HepG2 (cell line): ENCODE measurements at regions not wholly inside any gene's neighbourhood (a gene's known extent, or its start where the extent isn't known, plus 50 kb on each side); places are given as distances from the start of the nearest gene placed in this dataset.

Experiments used
- ATAC-seq: fragments of 200-7000 bp; cut with Tn5 transposase; 3 replicates; pipeline ENCODE4 v1.9.1; 2020; ENCODE audit warnings: mild to moderate bottlenecking, moderate library complexity
- BruUV-seq: library from RNA; stranded (reverse); fragments of 400-500 nt; replicated peaks from 2 replicates; lab custom pipeline; 2021; lab: Mats Ljungman, UMichigan
- CTCF ChIA-PET: fragments of 300-600 bp; formaldehyde crosslinking; extraction: SDS; loops from one replicate; lab custom pipeline; 2021; ENCODE audit warnings: low total read pairs, inconsistent platforms, low intra/inter-chr PET ratio; lab: Yijun Ruan, JAX
- POLR2A ChIA-PET: fragments of 350-600 bp; sonication (Branson Sonifier 250); formaldehyde crosslinking; loops from one replicate; lab custom pipeline; 2020; ENCODE audit warnings: antibody characterized with exemption, inconsistent platforms; lab: Yijun Ruan, JAX
- DNase-seq: peaks from one replicate; pipeline ENCODE4 v3.0.0-alpha.2; 2015; ENCODE audit warnings: low spot score
- FAIRE-seq: peaks from 3 replicates; lab custom pipeline; 2011; peaks lifted over from hg19 to GRCh38; lab: Jason Lieb, UNC
- H2AFZ ChIP-seq: one replicate; pipeline ENCODE4 v1.6.1; 2011; ENCODE audit warnings: low read length, inconsistent platforms
- H3K27ac ChIP-seq: fragments of 300-600 bp; 3 replicates; pipeline ENCODE4 v1.8.0; 2011; ENCODE audit warnings: mixed run types, mild to moderate bottlenecking, mixed read lengths, low read length, inconsistent platforms; ENCODE audit not compliant: insufficient read depth; ENCODE audit errors: extremely low read length
- H3K27me3 ChIP-seq, 2 experiments: fragments of 200-600 bp in 1 of 2; 2 replicates in 1 of 2; 3 replicates in 1 of 2; pipeline versions ENCODE4 v1.6.0 to v1.8.0; 2011; ENCODE audit warnings: low read length in 2 of 2, mild to moderate bottlenecking in 2 of 2, moderate library complexity in 2 of 2, inconsistent platforms in 1 of 2; ENCODE audit not compliant: insufficient read depth in 2 of 2, control insufficient read depth in 1 of 2
- H3K36me3 ChIP-seq, 2 experiments: fragments of 200-600 bp in 1 of 2; replicated peaks in 1 of 2; 2 replicates in 1 of 2; 3 replicates in 1 of 2; pipeline versions ENCODE4 v1.5.1 to v1.8.0; 2011; ENCODE audit warnings: low read length in 2 of 2, inconsistent platforms in 1 of 2; ENCODE audit not compliant: insufficient read depth in 2 of 2, control insufficient read depth in 1 of 2
- H3K4me1 ChIP-seq: 2 replicates; pipeline ENCODE4 v1.5.1; 2012; ENCODE audit warnings: low read length, inconsistent platforms; ENCODE audit not compliant: insufficient read depth
- H3K4me2 ChIP-seq: 2 replicates; pipeline ENCODE4 v1.6.0; 2011; ENCODE audit warnings: low read depth, low read length, inconsistent platforms
- H3K4me3 ChIP-seq, 3 experiments: fragments of 200-600 bp in 1 of 3; sonication (generic), shearing (Covaris generic) in 1 of 3; replicated peaks in 1 of 3; 2 replicates each; pipeline ENCODE4 v1.5.1; 2011 to 2016; ENCODE audit warnings: low read length in 3 of 3, inconsistent platforms in 2 of 3, low read depth in 2 of 3, mild to moderate bottlenecking in 2 of 3, control low read depth in 1 of 3, mixed read lengths in 1 of 3; ENCODE audit not compliant: insufficient read depth in 1 of 3
- H3K79me2 ChIP-seq: one replicate; pipeline ENCODE4 v1.6.1; 2011; ENCODE audit warnings: low read length, inconsistent platforms; ENCODE audit not compliant: insufficient read depth
- H3K9ac ChIP-seq: 2 replicates; pipeline ENCODE4 v1.6.0; 2011; ENCODE audit warnings: mild to moderate bottlenecking, low read depth, low read length, inconsistent platforms; ENCODE audit not compliant: insufficient read depth
- H3K9me3 ChIP-seq: 2 replicates; pipeline ENCODE4 v1.5.1; 2012; ENCODE audit warnings: mild to moderate bottlenecking, low read length
- H4K20me1 ChIP-seq: 2 replicates; pipeline ENCODE4 v1.6.0; 2011; ENCODE audit warnings: inconsistent platforms, mild to moderate bottlenecking, low read length, moderate library complexity; ENCODE audit not compliant: insufficient read depth
- CBX5 ChIP-seq: sonication (generic); formaldehyde crosslinking; IDR thresholded peaks from 2 replicates; pipeline ENCODE4 v1.4.0; 2020; ENCODE audit warnings: missing genetic modification reagents, borderline replicate concordance
- EZH2 ChIP-seq: conservative IDR thresholded peaks from 2 replicates; pipeline ENCODE4 v1.6.1; 2012; ENCODE audit warnings: mild to moderate bottlenecking, low read depth, low read length, moderate library complexity
- HES4 ChIP-seq: sonication (generic); formaldehyde crosslinking; IDR thresholded peaks from 2 replicates; pipeline ENCODE4 v1.9.0; 2021; ENCODE audit warnings: mild to moderate bottlenecking, missing genetic modification reagents, borderline replicate concordance
- ZNF552 ChIP-seq: sonication (generic); formaldehyde crosslinking; IDR thresholded peaks from 2 replicates; pipeline ENCODE4 v1.9.0; 2022; ENCODE audit warnings: missing genetic modification reagents, mild to moderate bottlenecking, borderline replicate concordance
- ZNF724P ChIP-seq: sonication (generic); formaldehyde crosslinking; IDR thresholded peaks from 2 replicates; pipeline ENCODE4 v1.8.0; 2022; ENCODE audit warnings: missing genetic modification reagents, borderline replicate concordance
- WGBS: methylation state at CpG from one replicate; pipeline ENCODE4 v1.1.6; 2017; ENCODE audit warnings: low lambda C conversion rate; 5-methylcytosine and 5-hydroxymethylcytosine counted together
- in situ Hi-C: cut with HindIII; loops from 2 replicates; pipeline ENCODE4 v1.10.0; 2017; ENCODE audit warnings: low pct_unique_long_range_greater_than_20kb; ENCODE audit not compliant: extremely low pct_ligation_motif_present
- intact Hi-C: fragments of 100-400 bp; cut with micrococcal nuclease; formaldehyde crosslinking; loops from one replicate; pipeline ENCODE4 v1.10.0; 2022; ENCODE audit not compliant: unreplicated experiment
- TF ChIP-seq, protein P1 (sequence below): sonication (generic); formaldehyde crosslinking; conservative IDR thresholded peaks from 2 replicates; pipeline ENCODE4 v1.8.1; 2023; ENCODE audit warnings: missing genetic modification reagents
- TF ChIP-seq, protein P2 (sequence below): IDR thresholded peaks from 2 replicates; pipeline ENCODE4 v1.6.1; 2016; ENCODE audit warnings: mild to moderate bottlenecking
- TF ChIP-seq, protein P3 (sequence below): sonication (generic); formaldehyde crosslinking; IDR thresholded peaks from 2 replicates; pipeline ENCODE4 v1.4.0; 2020; ENCODE audit warnings: mild to moderate bottlenecking, missing genetic modification reagents
- TF ChIP-seq, protein P4 (sequence below): sonication (generic); formaldehyde crosslinking; IDR thresholded peaks from 2 replicates; pipeline ENCODE4 v1.4.0; 2020; ENCODE audit warnings: missing genetic modification reagents, borderline replicate concordance
- TF ChIP-seq, protein P5 (sequence below): sonication (generic); formaldehyde crosslinking; IDR thresholded peaks from 2 replicates; pipeline ENCODE4 v1.4.0; 2020; ENCODE audit warnings: mild to moderate bottlenecking, missing genetic modification reagents, borderline replicate concordance
- TF ChIP-seq, protein P6 (sequence below): sonication (generic); formaldehyde crosslinking; IDR thresholded peaks from 2 replicates; pipeline ENCODE4 v1.8.0; 2022; ENCODE audit warnings: missing genetic modification reagents, mild to moderate bottlenecking, moderate library complexity, borderline replicate concordance

DNA sequence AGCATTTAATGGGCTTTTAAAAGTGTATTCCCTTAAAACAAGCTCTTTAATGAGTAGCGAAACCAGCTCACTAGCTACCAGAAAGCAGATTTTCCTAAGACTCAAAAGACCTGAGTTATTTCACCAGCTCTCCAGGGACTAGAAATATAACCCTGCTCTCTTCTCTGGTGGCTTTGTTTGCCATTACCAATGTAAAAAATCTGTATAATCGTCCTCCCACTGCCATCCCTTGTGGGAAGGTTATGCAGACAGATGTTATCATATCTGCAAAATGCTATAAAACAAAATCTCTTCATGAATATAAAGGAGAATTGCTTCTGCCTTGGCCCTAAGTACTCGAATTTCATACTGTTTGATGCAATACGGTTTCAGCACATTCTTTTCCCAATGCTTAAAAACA is 335.2 kb downstream of the NUP35 start:
- DNase-seq (no peak), ATAC-seq (no peak), FAIRE-seq (no peak)
- H4K20me1 ChIP-seq = no peaks in the 10 kb centered on the region
- intact Hi-C loops (no loop called here), in situ Hi-C loops (no loop called here)
- H3K79me2 ChIP-seq = no peaks in the 10 kb centered on the region
- no peaks in the 10 kb centered on the region for H3K4me1 ChIP-seq
- no peak overlapping the region for H3K27ac ChIP-seq
- ChIA-PET POLR2A (no interaction called here), CTCF (no interaction called here)
- 2% methylated on average over 4 of the region's 4 CpGs for WGBS
- no TSS peak for BruUV-seq
- H3K9me3 ChIP-seq = no peaks in the 10 kb centered on the region
- no peak overlapping the region for H3K9ac ChIP-seq
- no peak overlapping the region for H3K4me2 ChIP-seq
- H2AFZ ChIP-seq = no peak overlapping the region
- no peaks in the 10 kb centered on the region for H3K36me3 ChIP-seq
- H3K27me3 ChIP-seq = no peaks in the 10 kb centered on the region
- no peak overlapping the region for H3K4me3 ChIP-seq
- TF ChIP-seq, protein P1, sequence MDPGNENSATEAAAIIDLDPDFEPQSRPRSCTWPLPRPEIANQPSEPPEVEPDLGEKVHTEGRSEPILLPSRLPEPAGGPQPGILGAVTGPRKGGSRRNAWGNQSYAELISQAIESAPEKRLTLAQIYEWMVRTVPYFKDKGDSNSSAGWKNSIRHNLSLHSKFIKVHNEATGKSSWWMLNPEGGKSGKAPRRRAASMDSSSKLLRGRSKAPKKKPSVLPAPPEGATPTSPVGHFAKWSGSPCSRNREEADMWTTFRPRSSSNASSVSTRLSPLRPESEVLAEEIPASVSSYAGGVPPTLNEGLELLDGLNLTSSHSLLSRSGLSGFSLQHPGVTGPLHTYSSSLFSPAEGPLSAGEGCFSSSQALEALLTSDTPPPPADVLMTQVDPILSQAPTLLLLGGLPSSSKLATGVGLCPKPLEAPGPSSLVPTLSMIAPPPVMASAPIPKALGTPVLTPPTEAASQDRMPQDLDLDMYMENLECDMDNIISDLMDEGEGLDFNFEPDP (CRISPR knock-in tag) = no peak
- TF ChIP-seq ZNF724P (CRISPR knock-in tag) (no peak), ZNF552 (CRISPR knock-in tag) (no peak), EZH2 (no peak), HES4 (no peak), CBX5 (CRISPR knock-in tag) (no peak)
- TF ChIP-seq, protein P2, sequence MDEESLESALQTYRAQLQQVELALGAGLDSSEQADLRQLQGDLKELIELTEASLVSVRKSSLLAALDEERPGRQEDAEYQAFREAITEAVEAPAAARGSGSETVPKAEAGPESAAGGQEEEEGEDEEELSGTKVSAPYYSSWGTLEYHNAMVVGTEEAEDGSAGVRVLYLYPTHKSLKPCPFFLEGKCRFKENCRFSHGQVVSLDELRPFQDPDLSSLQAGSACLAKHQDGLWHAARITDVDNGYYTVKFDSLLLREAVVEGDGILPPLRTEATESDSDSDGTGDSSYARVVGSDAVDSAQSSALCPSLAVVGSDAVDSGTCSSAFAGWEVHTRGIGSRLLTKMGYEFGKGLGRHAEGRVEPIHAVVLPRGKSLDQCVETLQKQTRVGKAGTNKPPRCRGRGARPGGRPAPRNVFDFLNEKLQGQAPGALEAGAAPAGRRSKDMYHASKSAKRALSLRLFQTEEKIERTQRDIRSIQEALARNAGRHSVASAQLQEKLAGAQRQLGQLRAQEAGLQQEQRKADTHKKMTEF = no peak
- TF ChIP-seq, protein P3, sequence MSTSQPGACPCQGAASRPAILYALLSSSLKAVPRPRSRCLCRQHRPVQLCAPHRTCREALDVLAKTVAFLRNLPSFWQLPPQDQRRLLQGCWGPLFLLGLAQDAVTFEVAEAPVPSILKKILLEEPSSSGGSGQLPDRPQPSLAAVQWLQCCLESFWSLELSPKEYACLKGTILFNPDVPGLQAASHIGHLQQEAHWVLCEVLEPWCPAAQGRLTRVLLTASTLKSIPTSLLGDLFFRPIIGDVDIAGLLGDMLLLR = no peak
- TF ChIP-seq, protein P4, sequence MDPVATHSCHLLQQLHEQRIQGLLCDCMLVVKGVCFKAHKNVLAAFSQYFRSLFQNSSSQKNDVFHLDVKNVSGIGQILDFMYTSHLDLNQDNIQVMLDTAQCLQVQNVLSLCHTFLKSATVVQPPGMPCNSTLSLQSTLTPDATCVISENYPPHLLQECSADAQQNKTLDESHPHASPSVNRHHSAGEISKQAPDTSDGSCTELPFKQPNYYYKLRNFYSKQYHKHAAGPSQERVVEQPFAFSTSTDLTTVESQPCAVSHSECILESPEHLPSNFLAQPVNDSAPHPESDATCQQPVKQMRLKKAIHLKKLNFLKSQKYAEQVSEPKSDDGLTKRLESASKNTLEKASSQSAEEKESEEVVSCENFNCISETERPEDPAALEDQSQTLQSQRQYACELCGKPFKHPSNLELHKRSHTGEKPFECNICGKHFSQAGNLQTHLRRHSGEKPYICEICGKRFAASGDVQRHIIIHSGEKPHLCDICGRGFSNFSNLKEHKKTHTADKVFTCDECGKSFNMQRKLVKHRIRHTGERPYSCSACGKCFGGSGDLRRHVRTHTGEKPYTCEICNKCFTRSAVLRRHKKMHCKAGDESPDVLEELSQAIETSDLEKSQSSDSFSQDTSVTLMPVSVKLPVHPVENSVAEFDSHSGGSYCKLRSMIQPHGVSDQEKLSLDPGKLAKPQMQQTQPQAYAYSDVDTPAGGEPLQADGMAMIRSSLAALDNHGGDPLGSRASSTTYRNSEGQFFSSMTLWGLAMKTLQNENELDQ (CRISPR knock-in tag) = no peak
- TF ChIP-seq, protein P5, sequence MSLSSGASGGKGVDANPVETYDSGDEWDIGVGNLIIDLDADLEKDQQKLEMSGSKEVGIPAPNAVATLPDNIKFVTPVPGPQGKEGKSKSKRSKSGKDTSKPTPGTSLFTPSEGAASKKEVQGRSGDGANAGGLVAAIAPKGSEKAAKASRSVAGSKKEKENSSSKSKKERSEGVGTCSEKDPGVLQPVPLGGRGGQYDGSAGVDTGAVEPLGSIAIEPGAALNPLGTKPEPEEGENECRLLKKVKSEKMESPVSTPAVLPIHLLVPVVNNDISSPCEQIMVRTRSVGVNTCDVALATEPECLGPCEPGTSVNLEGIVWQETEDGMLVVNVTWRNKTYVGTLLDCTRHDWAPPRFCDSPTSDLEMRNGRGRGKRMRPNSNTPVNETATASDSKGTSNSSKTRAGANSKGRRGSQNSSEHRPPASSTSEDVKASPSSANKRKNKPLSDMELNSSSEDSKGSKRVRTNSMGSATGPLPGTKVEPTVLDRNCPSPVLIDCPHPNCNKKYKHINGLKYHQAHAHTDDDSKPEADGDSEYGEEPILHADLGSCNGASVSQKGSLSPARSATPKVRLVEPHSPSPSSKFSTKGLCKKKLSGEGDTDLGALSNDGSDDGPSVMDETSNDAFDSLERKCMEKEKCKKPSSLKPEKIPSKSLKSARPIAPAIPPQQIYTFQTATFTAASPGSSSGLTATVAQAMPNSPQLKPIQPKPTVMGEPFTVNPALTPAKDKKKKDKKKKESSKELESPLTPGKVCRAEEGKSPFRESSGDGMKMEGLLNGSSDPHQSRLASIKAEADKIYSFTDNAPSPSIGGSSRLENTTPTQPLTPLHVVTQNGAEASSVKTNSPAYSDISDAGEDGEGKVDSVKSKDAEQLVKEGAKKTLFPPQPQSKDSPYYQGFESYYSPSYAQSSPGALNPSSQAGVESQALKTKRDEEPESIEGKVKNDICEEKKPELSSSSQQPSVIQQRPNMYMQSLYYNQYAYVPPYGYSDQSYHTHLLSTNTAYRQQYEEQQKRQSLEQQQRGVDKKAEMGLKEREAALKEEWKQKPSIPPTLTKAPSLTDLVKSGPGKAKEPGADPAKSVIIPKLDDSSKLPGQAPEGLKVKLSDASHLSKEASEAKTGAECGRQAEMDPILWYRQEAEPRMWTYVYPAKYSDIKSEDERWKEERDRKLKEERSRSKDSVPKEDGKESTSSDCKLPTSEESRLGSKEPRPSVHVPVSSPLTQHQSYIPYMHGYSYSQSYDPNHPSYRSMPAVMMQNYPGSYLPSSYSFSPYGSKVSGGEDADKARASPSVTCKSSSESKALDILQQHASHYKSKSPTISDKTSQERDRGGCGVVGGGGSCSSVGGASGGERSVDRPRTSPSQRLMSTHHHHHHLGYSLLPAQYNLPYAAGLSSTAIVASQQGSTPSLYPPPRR (CRISPR knock-in tag) = no peak
- TF ChIP-seq, protein P6, sequence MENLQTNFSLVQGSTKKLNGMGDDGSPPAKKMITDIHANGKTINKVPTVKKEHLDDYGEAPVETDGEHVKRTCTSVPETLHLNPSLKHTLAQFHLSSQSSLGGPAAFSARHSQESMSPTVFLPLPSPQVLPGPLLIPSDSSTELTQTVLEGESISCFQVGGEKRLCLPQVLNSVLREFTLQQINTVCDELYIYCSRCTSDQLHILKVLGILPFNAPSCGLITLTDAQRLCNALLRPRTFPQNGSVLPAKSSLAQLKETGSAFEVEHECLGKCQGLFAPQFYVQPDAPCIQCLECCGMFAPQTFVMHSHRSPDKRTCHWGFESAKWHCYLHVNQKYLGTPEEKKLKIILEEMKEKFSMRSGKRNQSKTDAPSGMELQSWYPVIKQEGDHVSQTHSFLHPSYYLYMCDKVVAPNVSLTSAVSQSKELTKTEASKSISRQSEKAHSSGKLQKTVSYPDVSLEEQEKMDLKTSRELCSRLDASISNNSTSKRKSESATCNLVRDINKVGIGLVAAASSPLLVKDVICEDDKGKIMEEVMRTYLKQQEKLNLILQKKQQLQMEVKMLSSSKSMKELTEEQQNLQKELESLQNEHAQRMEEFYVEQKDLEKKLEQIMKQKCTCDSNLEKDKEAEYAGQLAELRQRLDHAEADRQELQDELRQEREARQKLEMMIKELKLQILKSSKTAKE (CRISPR knock-in tag) = no peak
